ENCODE measurements at regions not wholly inside any gene's neighbourhood (a gene's known extent, or its start where the extent isn't known, plus 50 kb on each side); places are given as distances from the start of the nearest gene placed in this dataset.
"Not testable (repeated sequence)": the region's sequence is repeated elsewhere in the genome, so short reads cannot be mapped to it uniquely, and the experiment has no call there.

DNA sequence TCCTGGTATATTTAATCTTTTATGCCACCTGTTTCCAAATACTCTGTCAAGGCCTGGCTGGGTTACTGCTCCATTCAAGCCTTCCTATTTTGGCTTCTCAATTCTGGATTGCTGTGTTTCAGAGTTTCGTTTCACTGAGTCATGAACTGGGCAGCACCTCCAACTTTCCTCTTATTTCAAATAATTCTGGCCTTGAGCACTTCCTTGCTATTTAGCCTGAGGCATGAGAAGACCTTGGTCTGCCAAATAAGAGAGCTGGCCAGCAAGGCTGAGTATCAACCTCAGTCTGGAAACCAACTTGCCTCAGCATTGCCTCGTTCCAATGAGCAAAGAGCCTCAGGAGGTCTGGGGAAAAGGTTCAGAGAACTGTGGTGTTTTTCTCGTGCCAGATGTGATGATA lies 66.6 kb downstream of the TNFAIP3 start:
- no peak for DNase-seq (ENCODE audit: low read depth)

DNA sequence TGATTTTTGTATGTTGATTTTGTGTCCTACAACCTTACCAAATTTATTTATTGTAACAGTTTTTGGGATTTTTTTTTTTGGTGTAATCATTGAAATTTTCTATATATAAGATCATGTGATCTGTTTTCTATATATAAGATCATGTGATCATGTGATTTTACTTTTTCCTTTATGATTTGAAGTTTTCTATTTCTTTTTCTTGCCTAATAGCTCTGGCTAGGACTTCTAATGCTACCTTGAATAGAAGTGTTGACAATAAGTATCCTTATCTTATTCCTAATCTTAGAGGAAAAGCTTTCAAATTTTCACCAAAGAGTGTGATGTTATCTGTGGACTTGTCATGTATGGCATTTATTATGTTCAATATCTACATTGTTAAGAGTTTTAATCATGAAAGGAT lies 69.7 kb downstream of the TNFAIP3 start:
- no peak for DNase-seq (ENCODE audit: low read depth)

DNA sequence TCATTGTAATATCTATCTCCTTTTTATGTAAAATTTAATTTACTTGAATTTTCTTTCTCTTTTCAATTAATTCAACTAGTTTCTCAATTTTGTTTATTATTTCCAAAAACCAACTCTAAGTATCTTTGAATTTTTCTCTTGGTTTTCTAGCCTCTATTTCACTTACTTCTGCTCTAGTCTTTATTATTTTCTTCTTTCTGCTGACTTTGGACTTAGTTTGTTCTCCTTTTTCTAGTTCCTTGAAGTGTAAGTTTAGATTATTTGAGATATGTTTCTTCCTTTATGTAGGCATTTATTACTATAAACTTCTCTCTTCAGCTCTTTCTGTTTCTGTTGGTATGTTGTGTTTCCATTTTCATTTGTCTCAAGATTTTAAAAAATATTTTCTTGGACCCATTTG lies 70.8 kb downstream of the TNFAIP3 start:
- DNase-seq (ENCODE audit: low read depth), result no peak

DNA sequence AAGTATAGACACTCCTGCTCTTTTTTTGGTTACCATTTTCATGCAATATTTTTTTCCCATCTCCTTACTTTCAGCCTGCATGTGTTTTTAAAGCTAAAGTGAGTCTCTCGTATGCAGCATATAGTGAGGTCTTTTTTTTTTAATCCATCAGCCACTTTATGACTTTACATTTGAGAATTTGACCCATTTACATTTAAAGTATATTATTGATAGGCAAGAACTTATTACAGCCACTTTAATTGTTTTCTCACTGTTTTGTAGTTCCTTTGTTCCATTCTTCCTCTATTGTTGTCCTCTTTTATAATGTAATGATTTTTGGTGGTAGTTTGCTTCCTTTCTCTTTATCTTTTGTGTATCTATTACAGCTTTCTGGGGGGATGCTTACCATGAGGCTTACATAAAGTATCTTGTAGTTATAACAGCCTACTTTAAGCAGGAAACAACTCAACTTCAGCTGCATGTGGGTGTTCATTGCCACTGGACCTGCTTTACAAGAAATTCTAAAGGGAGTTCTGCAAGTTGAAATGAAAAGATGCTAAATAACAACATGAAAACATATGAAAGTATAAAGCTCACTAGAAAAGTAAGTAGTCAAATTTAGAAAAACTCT lies 71.8 kb downstream of the TNFAIP3 start:
- no peak for DNase-seq (ENCODE audit: low read depth)

DNA sequence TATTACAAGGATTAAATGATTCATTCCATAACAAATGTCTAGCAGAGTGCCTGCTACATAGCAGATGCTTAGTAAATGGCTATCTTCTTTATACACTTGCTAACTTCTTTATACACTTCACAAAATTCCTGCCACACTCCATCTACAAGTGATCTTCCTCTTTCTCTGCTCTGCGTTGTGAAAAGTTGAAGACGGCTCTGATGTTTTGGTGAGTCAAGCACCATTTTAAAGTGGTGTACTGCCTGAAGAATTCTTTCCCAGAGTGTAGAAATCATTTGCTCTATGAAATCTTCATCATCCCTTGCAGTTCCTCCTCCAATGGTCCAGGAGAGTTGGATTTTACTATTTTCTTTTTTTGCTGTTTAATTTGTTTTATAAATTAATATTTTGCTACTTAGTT lies 74.9 kb downstream of the TNFAIP3 start:
- DNase-seq (ENCODE audit: low read depth), result no peak

DNA sequence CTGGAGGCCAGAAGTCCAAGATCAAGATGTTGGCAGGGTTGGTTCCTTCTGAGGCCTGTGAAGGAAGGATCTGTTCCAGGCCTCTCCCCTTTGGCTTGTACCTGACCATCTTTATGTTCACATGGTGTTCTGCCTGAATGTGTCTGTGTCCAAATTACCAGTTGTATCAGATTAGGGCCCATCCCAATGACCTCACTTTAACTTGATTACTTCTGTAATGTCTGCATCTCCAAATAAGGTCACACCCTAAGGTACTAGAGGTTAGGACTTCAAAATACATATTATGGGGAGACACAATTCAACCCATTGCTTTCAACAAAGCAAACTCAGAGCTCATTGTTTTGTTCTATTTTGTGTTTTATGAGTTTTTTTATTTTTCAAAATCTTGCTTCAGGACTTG lies 75.7 kb downstream of the TNFAIP3 start:
- DNase-seq (ENCODE audit: low read depth), result no peak

DNA sequence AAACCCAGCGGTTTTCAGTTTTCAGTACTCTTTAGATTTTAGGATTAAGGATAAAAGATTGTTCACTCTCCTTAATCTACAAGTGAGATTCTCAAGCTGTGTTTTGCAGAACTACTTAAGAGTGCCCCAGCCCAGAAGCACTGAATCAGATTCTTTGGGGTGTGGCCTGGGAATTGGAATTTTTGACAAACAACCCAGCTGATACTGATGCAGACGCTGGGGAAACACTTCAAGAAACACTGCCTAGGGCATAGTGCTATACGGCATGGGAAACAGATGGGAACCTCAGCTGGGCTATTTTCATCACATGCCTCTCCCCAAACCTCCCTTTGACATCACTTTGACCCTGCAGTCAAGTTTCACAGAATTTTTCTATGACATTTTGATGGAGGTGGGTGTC lies 77.3 kb downstream of the TNFAIP3 start:
- not testable (repeated sequence) for DNase-seq (ENCODE audit: low read depth)

DNA sequence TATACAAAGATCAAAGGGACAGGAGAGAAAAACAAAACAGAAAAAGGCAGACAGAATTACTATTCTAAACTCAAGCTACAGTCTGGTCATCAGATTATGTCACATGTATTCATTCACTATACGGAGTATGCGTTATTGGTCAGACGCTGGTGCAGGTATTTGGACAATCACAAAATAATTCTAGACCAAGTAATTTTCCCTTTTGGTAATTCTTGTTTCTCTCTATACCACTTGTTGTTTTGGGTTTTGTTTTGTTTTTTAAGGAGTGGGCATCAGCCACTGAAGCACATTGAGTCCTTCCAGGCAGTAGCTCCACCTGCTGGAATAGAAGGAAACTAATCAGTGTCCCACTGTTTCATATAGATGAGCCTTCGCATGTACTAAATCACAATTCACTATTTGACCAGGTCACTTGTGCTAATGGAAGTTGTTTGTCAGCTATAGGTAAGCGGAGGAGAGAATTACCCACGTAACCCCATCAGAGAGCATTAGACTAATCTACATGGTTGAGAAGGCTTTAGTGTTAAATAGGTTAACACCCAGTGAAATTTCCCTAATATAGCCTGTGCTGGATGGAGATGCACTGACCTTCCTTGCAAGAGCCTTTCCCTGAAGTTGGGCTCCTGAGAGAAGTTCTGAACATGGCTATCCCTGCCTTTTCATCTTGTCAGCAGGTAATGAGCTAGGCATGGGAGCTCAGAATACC lies 77.9 kb downstream of the TNFAIP3 start:
- no peak for DNase-seq (ENCODE audit: low read depth)

DNA sequence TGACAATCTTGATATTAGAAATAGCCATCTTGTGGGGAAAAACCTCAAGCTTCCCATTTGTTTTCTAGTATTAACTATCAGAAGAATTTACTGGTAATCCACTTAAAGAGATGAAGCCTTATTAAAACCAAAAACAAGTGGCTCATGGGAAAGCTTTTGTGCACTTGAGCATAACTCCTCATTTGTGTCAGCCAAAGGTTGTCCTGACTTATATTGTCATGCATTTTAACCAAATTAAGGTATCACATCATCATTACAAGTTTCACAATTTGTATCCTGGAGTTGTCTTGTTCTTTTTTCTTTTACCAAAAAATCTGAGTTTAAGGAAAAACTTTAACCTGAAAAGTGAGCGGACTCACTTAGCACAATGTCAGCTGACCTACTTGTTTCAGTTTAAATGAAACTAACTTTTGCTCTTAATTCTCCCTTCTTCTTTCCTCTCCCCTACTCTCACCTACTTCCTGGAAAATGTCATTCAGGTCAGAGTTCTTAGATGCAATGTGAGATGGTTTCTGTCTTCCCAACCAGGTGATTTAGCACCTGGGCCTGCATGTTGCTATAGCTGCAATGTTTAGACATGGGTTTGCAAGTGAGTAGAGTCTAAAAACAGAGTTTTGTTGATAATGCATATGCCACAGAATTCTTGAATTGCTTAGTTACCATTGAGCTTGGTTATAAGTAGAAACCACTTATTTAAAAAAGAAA lies 82.8 kb downstream of the TNFAIP3 start:
- no peak for DNase-seq (ENCODE audit: low read depth)

DNA sequence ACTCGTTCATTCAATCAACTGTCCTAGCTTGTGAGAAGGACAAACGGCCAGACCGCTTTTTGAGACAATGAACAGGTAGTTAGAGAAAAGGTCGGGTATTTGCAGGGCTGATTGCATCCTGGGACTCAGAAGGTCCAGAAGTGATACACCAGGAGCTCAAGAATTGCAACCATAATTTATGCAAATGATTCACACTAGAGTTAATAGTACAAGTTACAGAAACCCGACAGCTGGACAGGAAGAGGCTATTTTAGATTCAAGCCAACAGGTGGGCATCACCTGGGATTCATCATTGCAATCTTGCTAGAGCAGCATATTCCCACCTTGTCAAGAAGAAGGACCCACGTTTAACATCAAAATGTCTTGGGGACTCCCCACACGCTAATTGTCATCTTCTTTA lies 83.5 kb downstream of the TNFAIP3 start:
- no peak for DNase-seq (ENCODE audit: low read depth)

DNA sequence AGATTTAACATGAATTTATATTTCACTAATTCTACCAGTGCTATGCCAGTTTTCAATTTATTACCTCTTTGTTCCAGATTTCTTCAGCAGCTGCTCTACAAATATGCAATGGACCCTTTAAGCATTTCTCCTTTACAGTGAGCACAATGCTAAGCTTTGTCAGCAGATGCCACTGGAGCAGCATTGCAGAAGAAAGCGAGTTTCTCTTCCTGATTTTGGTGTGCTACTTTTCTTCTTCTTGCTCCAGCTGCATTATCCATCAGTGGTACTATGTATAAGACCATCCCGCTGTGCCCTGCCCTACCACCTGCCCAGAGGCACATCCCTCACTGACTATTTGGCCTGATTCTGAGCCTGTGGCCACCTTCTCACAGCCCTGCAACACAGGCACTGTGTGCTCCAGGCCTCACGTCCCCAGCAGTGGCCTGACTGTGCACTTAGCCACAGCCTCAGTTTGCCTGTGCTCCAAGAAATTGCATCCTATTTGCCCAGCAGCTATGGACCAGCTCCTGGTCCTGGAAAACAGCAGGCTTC lies 84.1 kb downstream of the TNFAIP3 start:
- no peak for DNase-seq (ENCODE audit: low read depth)

DNA sequence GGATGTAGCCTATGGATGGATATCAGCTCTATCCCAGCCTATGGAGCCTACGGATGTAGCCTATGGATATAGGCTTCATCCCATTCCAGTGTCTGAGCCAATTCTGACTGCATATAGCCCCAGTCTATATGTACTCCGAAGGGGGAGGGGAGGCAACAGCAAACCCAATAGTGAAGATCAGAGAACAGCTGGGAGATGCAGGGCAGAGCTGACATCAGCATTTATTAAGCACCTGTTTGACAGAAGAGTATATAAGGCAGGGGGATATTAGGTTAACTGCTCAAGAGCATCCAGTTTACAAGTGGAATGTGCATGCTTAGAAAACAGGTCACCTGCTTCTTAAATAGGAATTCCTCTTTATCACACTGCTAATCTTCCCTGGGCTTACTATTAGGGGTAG lies 85.2 kb downstream of the TNFAIP3 start:
- DNase-seq (ENCODE audit: low read depth), result no peak

DNA sequence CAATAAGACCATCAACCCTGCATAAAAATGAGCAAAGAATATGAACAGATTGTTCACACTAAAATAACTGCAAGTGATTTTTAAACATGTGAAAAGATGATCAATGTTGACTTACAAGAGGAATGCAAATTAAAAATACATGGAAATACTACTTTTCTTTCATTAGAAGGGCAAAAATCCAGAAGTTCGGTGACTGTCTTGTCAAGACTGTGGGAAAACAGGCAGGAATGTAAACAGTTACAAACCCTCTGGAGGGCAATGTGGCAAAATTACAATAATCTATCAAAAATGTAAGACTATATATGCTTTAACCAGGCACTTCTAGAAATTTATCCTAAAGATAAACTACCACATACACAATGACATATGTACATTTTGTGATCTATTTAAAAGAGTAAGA lies 86.7 kb downstream of the TNFAIP3 start:
- no peak for DNase-seq (ENCODE audit: low read depth)

DNA sequence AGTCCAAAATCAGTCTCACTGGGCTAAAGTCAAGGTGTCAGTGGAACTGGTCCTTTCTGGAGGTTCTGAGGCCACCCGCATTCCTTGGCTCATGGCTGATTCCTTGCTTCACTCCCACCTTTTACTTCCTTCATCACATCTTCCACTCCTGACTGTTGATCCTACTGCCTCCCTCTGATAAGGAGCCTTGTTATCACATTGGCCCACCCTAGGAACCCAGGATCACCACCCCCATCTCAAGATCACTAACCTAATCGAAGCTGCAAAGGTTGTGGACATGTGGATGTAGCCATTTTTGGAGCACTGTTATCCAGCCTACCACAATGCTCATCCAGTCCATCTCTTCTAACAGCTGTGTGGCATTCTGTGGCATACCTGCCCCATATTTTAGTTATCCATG lies 87.2 kb downstream of the TNFAIP3 start:
- no peak for DNase-seq (ENCODE audit: low read depth)

DNA sequence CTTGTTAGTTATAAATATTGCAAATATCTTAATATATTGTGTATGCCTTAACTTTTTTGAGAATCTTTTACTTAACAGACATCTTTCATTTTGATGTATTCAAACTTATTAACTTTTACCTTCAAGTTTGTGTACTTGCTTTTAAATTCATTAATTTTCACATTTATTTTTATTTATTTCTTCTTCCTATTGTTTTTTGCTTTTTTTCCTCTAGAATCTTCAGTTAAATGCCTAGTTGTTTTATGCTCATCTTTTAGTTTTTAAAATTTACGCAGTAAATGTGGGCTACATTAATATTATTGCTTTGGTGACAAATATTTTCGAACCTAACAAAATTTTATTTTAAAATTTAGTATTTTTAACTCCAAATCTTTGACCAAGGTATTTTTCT lies 89.0 kb downstream of the TNFAIP3 start:
- no peak for DNase-seq (ENCODE audit: low read depth)

DNA sequence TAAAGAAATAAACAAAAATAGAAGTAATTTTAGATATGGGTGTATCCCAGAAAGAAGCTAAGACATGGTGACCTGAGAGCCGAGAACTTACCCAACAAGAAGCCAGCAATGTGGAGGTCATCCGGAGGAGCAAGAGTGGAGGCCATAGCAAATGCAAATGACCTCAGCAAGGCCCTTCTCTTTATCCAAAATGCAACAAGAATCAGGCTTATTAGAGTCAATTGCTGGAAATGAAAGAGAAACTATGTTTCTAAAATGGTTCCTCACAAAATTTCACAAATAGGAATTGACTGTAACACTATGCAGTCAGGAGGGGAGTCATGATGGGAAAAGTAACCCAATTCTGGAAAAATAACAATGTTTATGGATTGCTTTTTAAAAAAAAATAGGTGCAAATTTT lies 90.4 kb downstream of the TNFAIP3 start:
- no peak for DNase-seq (ENCODE audit: low read depth)

DNA sequence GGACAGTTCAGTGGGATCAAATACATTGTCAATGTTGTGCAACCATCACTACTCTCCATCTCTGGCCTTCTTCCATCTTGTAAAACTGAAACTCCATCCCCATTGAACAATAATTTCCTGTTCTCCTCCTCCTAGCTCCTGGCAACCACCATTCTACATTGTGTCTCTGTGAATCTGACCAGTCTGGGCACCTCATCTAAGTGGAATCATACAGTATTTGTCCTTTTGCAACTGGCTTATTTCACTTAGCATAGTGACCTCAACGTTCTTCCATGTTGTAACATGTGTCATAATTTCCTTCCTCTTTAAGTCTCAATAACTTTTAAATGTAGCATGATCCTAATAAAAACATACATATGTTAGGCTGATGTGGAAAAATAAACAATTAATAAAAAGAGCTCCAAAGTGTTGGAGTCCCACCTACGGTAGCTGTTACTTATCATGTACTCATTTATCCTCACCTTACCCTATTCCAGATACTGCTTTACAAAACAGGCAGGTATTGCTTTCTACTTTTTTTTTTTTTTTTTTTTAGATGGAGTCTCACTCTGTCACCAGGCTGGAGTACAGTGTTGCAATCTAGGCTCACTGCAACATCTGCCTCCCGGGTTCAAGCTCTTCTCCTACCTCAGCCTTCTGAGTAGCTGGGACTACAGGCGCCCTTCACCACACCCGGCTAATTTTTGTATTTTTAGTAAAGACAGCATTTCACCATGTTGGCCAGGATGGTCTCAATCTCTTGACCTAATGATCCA lies 91.9 kb downstream of the TNFAIP3 start:
- DNase-seq (ENCODE audit: low read depth), result no peak

DNA sequence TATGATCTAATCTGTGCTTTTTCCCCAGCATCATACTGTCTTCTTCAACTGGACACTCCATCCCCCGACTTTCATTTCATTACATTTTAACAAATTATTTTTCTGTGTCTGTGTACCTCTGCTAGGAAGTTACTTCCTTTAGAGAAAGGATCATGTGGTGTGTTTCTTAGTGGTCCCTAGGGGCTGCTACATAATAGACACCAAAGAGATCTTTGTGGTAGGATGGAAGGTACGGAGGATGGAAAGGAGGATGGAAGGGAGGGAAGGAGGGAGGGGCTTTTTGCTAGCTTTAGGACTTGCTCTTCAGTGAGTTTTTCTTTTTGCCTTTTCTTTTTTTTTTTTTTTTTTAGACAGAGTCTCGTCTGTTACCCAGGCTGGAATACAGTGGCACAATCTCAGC lies 95.7 kb downstream of the TNFAIP3 start:
- no peak for DNase-seq (ENCODE audit: low read depth)

DNA sequence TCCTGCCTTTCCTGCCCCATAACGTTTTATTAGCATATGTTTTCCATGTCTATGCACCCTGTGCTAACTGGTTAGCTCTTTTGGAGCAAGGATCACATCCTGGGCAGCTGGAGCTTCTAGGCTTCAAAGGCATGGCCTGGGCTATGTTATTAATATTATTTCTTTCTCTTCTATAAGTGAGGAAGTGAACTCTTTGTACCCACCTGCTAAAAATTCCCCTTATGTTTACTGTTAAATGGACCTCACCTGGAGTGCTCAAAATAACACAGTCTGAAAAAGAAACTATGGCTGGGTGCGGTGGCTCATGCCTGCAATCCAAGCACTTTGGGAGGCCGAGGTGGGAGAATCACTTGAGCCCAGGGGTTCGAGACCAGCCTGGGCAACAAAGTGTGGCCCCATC lies 97.8 kb downstream of the TNFAIP3 start:
- DNase-seq (ENCODE audit: low read depth), result no peak

DNA sequence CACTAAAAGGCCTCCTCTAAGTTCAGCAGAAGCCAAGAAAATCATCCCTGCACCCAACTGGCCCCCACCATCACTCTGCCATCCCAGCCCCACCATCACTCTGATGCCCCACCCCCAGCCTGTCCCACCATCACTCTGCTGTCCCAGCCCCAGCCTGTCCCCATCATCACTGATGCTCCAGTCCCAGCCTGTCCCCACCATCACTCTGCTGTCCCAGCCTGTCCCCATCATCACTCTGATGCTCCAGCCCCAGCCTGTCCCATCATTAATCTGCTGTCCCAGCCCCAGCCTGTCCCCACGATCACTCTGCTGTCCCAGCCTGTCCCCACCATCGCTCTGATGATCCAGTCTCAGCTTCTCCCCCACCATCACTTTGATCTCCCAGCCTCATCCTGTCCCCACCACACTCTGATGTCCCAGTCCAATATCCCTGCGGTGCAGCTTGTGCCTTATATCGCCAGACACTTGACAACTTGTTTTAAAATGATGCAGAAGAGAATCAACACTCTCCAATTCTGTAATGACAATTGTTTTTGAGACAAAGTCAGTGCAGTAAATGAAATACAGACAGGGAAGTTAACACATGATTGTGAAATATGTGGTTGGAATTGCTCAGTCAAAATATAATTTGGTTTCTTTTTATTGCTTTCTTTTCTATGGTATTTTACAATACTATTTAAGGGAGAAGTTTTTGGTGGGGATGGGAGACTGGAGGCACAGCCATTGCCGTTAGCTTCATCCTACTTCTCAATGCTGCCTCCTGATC lies 100.8 kb downstream of the TNFAIP3 start:
- DNase-seq (ENCODE audit: low read depth), result no peak

DNA sequence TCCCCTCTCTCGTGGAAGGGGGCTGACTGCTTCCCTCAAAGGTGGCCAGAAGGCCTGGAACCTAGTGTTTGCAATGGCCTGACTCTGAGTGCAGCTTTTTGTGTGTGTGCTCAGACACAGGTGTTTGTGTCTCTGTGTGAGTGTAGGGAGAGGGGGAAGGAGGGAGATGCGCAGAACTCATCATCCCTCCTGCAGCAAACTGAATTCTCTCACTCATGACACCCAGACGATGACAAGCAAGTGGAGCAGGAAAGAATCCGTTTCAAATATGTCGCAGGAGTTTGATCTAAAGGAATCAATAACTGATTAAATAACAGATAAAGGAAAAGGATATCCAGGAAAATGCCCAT lies 101.4 kb downstream of the TNFAIP3 start:
- DNase-seq (ENCODE audit: low read depth), result no peak

DNA sequence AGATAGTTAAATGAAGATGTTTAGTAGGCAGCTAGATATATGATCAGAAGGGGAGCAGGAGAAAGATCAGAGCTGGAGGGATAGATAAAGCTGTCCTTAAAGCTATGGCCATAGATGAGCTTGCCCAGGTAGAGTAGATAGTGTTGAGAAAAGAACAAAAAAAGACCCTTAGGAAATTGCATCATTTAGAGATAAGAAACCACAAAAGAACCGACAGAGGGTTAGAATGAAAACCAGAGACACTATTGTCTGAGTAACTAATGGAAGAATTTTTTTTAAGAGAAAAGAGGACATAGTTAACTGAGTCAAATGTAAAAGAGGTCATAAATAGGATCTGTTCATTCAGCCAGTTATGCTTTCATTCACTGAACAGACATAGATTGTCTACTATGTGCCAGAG lies 101.8 kb downstream of the TNFAIP3 start:
- no peak for DNase-seq (ENCODE audit: low read depth)

All from stimulated activated CD8-positive, alpha-beta memory T cell treated with anti-CD3 and anti-CD28 coated beads, Interleukin-12 subunit alpha, Interleukin-12 subunit beta, amount 100 ng/mL, for 4 hours (primary cell).